ENCODE measurements at regions not wholly inside any gene's neighbourhood (a gene's known extent, or its start where the extent isn't known, plus 50 kb on each side); places are given as distances from the start of the nearest gene placed in this dataset.
"Not testable (repeated sequence)": the region's sequence is repeated elsewhere in the genome, so short reads cannot be mapped to it uniquely, and the experiment has no call there.

GRCh38 chr2:126288362-126288761 is 367.6 kb upstream of the GYPC start:
- no peaks in the 10 kb centered on the region for H3K4me1 Mint-ChIP-seq
- H3K36me3 Mint-ChIP-seq, result no peaks in the 10 kb centered on the region
- H3K27ac Mint-ChIP-seq, result no peak overlapping the region
- no peak for DNase-seq (ENCODE audit: low spot score in 2 of 2, unreplicated experiment in 2 of 2)
- H3K4me3 Mint-ChIP-seq, result no peak overlapping the region
- H3K27me3 Mint-ChIP-seq (ENCODE audit: low read depth), result peaks cover 3% of the 10 kb centered on the region
- no peak for TF ChIP-seq CTCF (IDR thresholded peaks at IDR 0.05; ENCODE audit: unreplicated experiment)
- no peaks in the 10 kb centered on the region for H3K9me3 Mint-ChIP-seq

- H3K4me3 Mint-ChIP-seq; H3K36me3 Mint-ChIP-seq; DNase-seq (ENCODE audit: low spot score in 2 of 2, unreplicated experiment in 2 of 2); H3K27ac Mint-ChIP-seq; H3K27me3 Mint-ChIP-seq (ENCODE audit: low read depth); H3K4me1 Mint-ChIP-seq; H3K9me3 Mint-ChIP-seq: not testable (repeated sequence)
These were observed 362.0 kb upstream of the GYPC start for GRCh38 chr2:126293962-126294361.

GRCh38 chr2:126299469-126299976 is 356.4 kb upstream of the GYPC start:
- Mint-ChIP-seq H3K27ac (no peak overlapping the region), H3K27me3 (ENCODE audit: low read depth) (peaks cover 2% of the 10 kb centered on the region), H3K4me3 (no peak overlapping the region), H3K9me3 (no peaks in the 10 kb centered on the region), H3K4me1 (no peaks in the 10 kb centered on the region), H3K36me3 (no peaks in the 10 kb centered on the region)
- TF ChIP-seq CTCF (IDR thresholded peaks at IDR 0.05; ENCODE audit: unreplicated experiment), result no peak
- no peak for DNase-seq (ENCODE audit: low spot score in 2 of 2, unreplicated experiment in 2 of 2)

GRCh38 chr2:126300348-126300747 is 355.6 kb upstream of the GYPC start:
- Mint-ChIP-seq H3K4me3 (no peak overlapping the region), H3K27ac (no peak overlapping the region), H3K4me1 (no peaks in the 10 kb centered on the region), H3K36me3 (no peaks in the 10 kb centered on the region), H3K27me3 (ENCODE audit: low read depth) (peaks cover 2% of the 10 kb centered on the region), H3K9me3 (no peaks in the 10 kb centered on the region)
- no peak for DNase-seq (ENCODE audit: low spot score in 2 of 2, unreplicated experiment in 2 of 2)
- TF ChIP-seq CTCF (IDR thresholded peaks at IDR 0.05; ENCODE audit: unreplicated experiment), result no peak

GRCh38 chr2:126302043-126302442 is 353.9 kb upstream of the GYPC start:
- Mint-ChIP-seq H3K27me3 (ENCODE audit: low read depth) (peaks cover 2% of the 10 kb centered on the region), H3K9me3 (no peaks in the 10 kb centered on the region), H3K4me3 (no peak overlapping the region), H3K36me3 (no peaks in the 10 kb centered on the region), H3K27ac (no peak overlapping the region), H3K4me1 (no peaks in the 10 kb centered on the region)
- no peak for DNase-seq (ENCODE audit: low spot score in 2 of 2, unreplicated experiment in 2 of 2)
- no peak for TF ChIP-seq CTCF (IDR thresholded peaks at IDR 0.05; ENCODE audit: unreplicated experiment)

GRCh38 chr2:126303113-126303512 is 352.8 kb upstream of the GYPC start:
- no peak for DNase-seq (ENCODE audit: low spot score in 2 of 2, unreplicated experiment in 2 of 2)
- Mint-ChIP-seq H3K4me1 (no peaks in the 10 kb centered on the region), H3K9me3 (no peaks in the 10 kb centered on the region), H3K27me3 (ENCODE audit: low read depth) (peaks cover 2% of the 10 kb centered on the region), H3K4me3 (no peak overlapping the region), H3K36me3 (no peaks in the 10 kb centered on the region), H3K27ac (no peak overlapping the region)
- TF ChIP-seq CTCF (IDR thresholded peaks at IDR 0.05; ENCODE audit: unreplicated experiment), result no peak
